Renal cortex interstitium (tissue), 11 donors: ENCODE measurements at regions not wholly inside any gene's neighbourhood (a gene's known extent, or its start where the extent isn't known, plus 50 kb on each side); places are given as distances from the start of the nearest gene placed in this dataset.
"Not testable (repeated sequence)": the region's sequence is repeated elsewhere in the genome, so short reads cannot be mapped to it uniquely, and the experiment has no call there.

ENCODE experiments used
- DNase-seq, 11 donors: peaks; one replicate each; pipeline ENCODE4 v3.0.0-alpha.2; 2013; ENCODE audit warnings: low read depth in 9 of 11, low spot score in 4 of 11; ENCODE audit errors: extremely low read depth in 1 of 11

GRCh38 chr6:78693835-78694234 is 173.5 kb upstream of the IRAK1BP1 start:
- no peak for DNase-seq

GRCh38 chr6:78694628-78695027 is 172.7 kb upstream of the IRAK1BP1 start:
- DNase-seq: not testable (repeated sequence)

- no peak for DNase-seq
Measured at GRCh38 chr6:78700991-78701390, 166.4 kb upstream of the IRAK1BP1 start.

- DNase-seq: no peak
Measured at GRCh38 chr6:78701407-78701806, 165.9 kb upstream of the IRAK1BP1 start.

GRCh38 chr6:78709021-78709420 is 158.3 kb upstream of the IRAK1BP1 start:
- no peak for DNase-seq

- no peak for DNase-seq
Measured at GRCh38 chr6:78713564-78713963, 153.8 kb upstream of the IRAK1BP1 start.

- no peak for DNase-seq
Measured at GRCh38 chr6:78744144-78744543, 123.2 kb upstream of the IRAK1BP1 start.

- DNase-seq: no peak
Measured at GRCh38 chr6:78746457-78746856, 120.9 kb upstream of the IRAK1BP1 start.

- no peak for DNase-seq
Measured at GRCh38 chr6:78749326-78749725, 118.0 kb upstream of the IRAK1BP1 start.

- DNase-seq: not testable (repeated sequence)
Measured at GRCh38 chr6:78758297-78758798, 109.0 kb upstream of the IRAK1BP1 start.

- no peak for DNase-seq
Measured at GRCh38 chr6:78768271-78768670, 99.1 kb upstream of the IRAK1BP1 start.

- no peak for DNase-seq
Measured at GRCh38 chr6:78770765-78771164, 96.6 kb upstream of the IRAK1BP1 start.

GRCh38 chr6:78771586-78771985 is 95.8 kb upstream of the IRAK1BP1 start:
- DNase-seq: no peak

- DNase-seq: no peak
Measured at GRCh38 chr6:78781001-78781400, 86.3 kb upstream of the IRAK1BP1 start.

GRCh38 chr6:78783366-78783765 is 84.0 kb upstream of the IRAK1BP1 start:
- DNase-seq: not testable (repeated sequence)

GRCh38 chr6:78797270-78797669 is 70.1 kb upstream of the IRAK1BP1 start:
- DNase-seq: no peak

- no peak for DNase-seq
Measured at GRCh38 chr6:78799682-78800081, 67.7 kb upstream of the IRAK1BP1 start.

- not testable (repeated sequence) for DNase-seq
Measured at GRCh38 chr6:78806792-78807191, 60.6 kb upstream of the IRAK1BP1 start.

GRCh38 chr6:78807655-78808355 is 59.5 kb upstream of the IRAK1BP1 start:
- not testable (repeated sequence) for DNase-seq

- no peak for DNase-seq
Measured at GRCh38 chr6:78808356-78808891, 58.9 kb upstream of the IRAK1BP1 start.

- no peak for DNase-seq
Measured at GRCh38 chr6:78808933-78809332, 58.4 kb upstream of the IRAK1BP1 start.
